RWPE2 (cell line): ENCODE measurements at regions not wholly inside any gene's neighbourhood (a gene's known extent, or its start where the extent isn't known, plus 50 kb on each side); places are given as distances from the start of the nearest gene placed in this dataset.

ENCODE experiments used
- ATAC-seq: fragments of 200-7000 bp; cut with Tn5 transposase; 3 replicates; pipeline ENCODE4 v1.9.1; 2021; ENCODE audit warnings: low read depth
- DNase-seq: peaks from one replicate; pipeline ENCODE4 v3.0.0-alpha.2; 2020; ENCODE audit warnings: low spot score
- H3K27ac ChIP-seq: fragments of 450-650 bp; 2 replicates; pipeline ENCODE4 v1.5.1; 2017; ENCODE audit warnings: mild to moderate bottlenecking; ENCODE audit not compliant: poor library complexity, severe bottlenecking
- H3K27me3 ChIP-seq: fragments of 250-450 bp; sonication (Bioruptor Pico); 2 replicates; pipeline ENCODE4 v1.5.1; 2021; ENCODE audit warnings: mild to moderate bottlenecking, moderate library complexity; ENCODE audit not compliant: insufficient read depth, poor library complexity, severe bottlenecking
- H3K36me3 ChIP-seq: fragments of 250-450 bp; sonication (Bioruptor Pico); 2 replicates; pipeline ENCODE4 v1.5.1; 2020; ENCODE audit warnings: low read depth, mild to moderate bottlenecking, moderate library complexity
- H3K4me1 ChIP-seq: fragments of 250-450 bp; sonication (Bioruptor Pico); 2 replicates; pipeline ENCODE4 v1.5.1; 2021; ENCODE audit warnings: mild to moderate bottlenecking, moderate library complexity; ENCODE audit not compliant: insufficient read depth, poor library complexity, severe bottlenecking
- H3K4me3 ChIP-seq: fragments of 250-450 bp; sonication (Bioruptor Pico); 2 replicates; pipeline ENCODE4 v1.5.1; 2021; ENCODE audit warnings: mild to moderate bottlenecking, moderate library complexity; ENCODE audit not compliant: severe bottlenecking
- H3K9me3 ChIP-seq: fragments of 250-450 bp; sonication (Bioruptor Pico); 2 replicates; pipeline ENCODE4 v1.5.1; 2021; ENCODE audit warnings: mild to moderate bottlenecking, moderate library complexity; ENCODE audit not compliant: severe bottlenecking
- CTCF ChIP-seq: fragments of 450-650 bp; IDR thresholded peaks from one replicate; pipeline ENCODE4 v1.5.1; 2017; ENCODE audit warnings: mild to moderate bottlenecking, moderate library complexity; ENCODE audit not compliant: poor library complexity, severe bottlenecking

- no peak overlapping the region for H3K27ac ChIP-seq
- no peak for TF ChIP-seq CTCF
- ATAC-seq (no peak), DNase-seq (no peak)
- no peaks in the 10 kb centered on the region for H3K27me3 ChIP-seq
- H3K36me3 ChIP-seq = no peaks in the 10 kb centered on the region
- H3K4me3 ChIP-seq = no peak overlapping the region
- no peaks in the 10 kb centered on the region for H3K9me3 ChIP-seq
- H3K4me1 ChIP-seq = no peaks in the 10 kb centered on the region
Observed at GRCh38 chr18:24914685-24915084, 437.3 kb downstream of the ZNF521 start.

- H3K4me1 ChIP-seq = no peaks in the 10 kb centered on the region
- no peaks in the 10 kb centered on the region for H3K36me3 ChIP-seq
- no peak overlapping the region for H3K4me3 ChIP-seq
- no peaks in the 10 kb centered on the region for H3K9me3 ChIP-seq
- no peak for TF ChIP-seq CTCF
- no peak overlapping the region for H3K27ac ChIP-seq
- no peaks in the 10 kb centered on the region for H3K27me3 ChIP-seq
- DNase-seq (no peak), ATAC-seq (no peak)
Observed at GRCh38 chr18:24915547-24915946, 436.4 kb downstream of the ZNF521 start.

- Histone ChIP-seq H3K4me3 (no peak overlapping the region), H3K9me3 (no peaks in the 10 kb centered on the region), H3K27me3 (peaks cover 4% of the 10 kb centered on the region), H3K27ac (no peak overlapping the region), H3K36me3 (no peaks in the 10 kb centered on the region), H3K4me1 (no peaks in the 10 kb centered on the region)
- TF ChIP-seq CTCF = no peak
- ATAC-seq (no peak), DNase-seq (no peak)
Observed at GRCh38 chr18:24917767-24918166, 434.2 kb downstream of the ZNF521 start.

- Histone ChIP-seq H3K36me3 (no peaks in the 10 kb centered on the region), H3K27ac (no peak overlapping the region), H3K4me1 (no peaks in the 10 kb centered on the region), H3K4me3 (no peak overlapping the region), H3K9me3 (no peaks in the 10 kb centered on the region), H3K27me3 (peaks cover 4% of the 10 kb centered on the region)
- TF ChIP-seq CTCF = no peak
- DNase-seq (no peak), ATAC-seq (no peak)
Observed at GRCh38 chr18:24918257-24918656, 433.7 kb downstream of the ZNF521 start.

GRCh38 chr18:24919181-24919797 is 432.7 kb downstream of the ZNF521 start:
- H3K9me3 ChIP-seq = no peaks in the 10 kb centered on the region
- H3K36me3 ChIP-seq = no peaks in the 10 kb centered on the region
- ATAC-seq = no peak
- no peak for TF ChIP-seq CTCF
- H3K27me3 ChIP-seq = peaks cover 4% of the 10 kb centered on the region
- no peak for DNase-seq
- no peak overlapping the region for H3K4me3 ChIP-seq
- no peaks in the 10 kb centered on the region for H3K4me1 ChIP-seq
- no peak overlapping the region for H3K27ac ChIP-seq
